K562 (cell line): ENCODE measurements at regions not wholly inside any gene's neighbourhood (a gene's known extent, or its start where the extent isn't known, plus 50 kb on each side); places are given as distances from the start of the nearest gene placed in this dataset.

Experiments used
- ATAC-seq: fragments of 200-7000 bp; cut with Tn5 transposase; 3 replicates; pipeline ENCODE4 v1.9.1; 2020; ENCODE audit warnings: moderate library complexity
- BruUV-seq: library from RNA; stranded (reverse); fragments of 400-500 nt; replicated peaks from 2 replicates; lab custom pipeline; 2021; lab: Mats Ljungman, UMichigan
- CTCF ChIA-PET: fragments of 300-600 bp; formaldehyde crosslinking; extraction: SDS; loops from one replicate; lab custom pipeline; 2021; ENCODE audit warnings: low intra/inter-chr PET ratio; lab: Yijun Ruan, JAX
- POLR2A ChIA-PET: fragments of 300-600, 350-650 bp; sonication (Branson Sonifier 250); formaldehyde crosslinking; extraction: SDS; loops from one replicate; lab custom pipeline; 2021; ENCODE audit warnings: antibody characterized with exemption, inconsistent platforms; lab: Yijun Ruan, JAX
- DNase-seq, 4 experiments: peaks; one replicate each; pipeline versions ENCODE4 v3.0.0 to v3.0.0-alpha.2; 2011 to 2018; ENCODE audit warnings: low spot score in 3 of 4, mixed read lengths in 3 of 4; ENCODE audit errors: extremely low read depth in 1 of 4
- FAIRE-seq: peaks from 2 replicates; lab custom pipeline; 2011; peaks lifted over from hg19 to GRCh38; lab: Jason Lieb, UNC
- H2AFZ ChIP-seq: 2 replicates; pipeline ENCODE4 v1.6.0; 2011; ENCODE audit warnings: low read depth, low read length, control low read depth, inconsistent platforms
- H3K27ac ChIP-seq: fragments of 200-600 bp; 3 replicates; pipeline ENCODE4 v1.8.0; 2011; ENCODE audit warnings: low read depth, mild to moderate bottlenecking, control low read depth, inconsistent platforms, low read length, moderate library complexity, mixed read lengths; ENCODE audit errors: extremely low read depth
- H3K27me3 ChIP-seq, 2 experiments: fragments of 300-600 bp in 1 of 2; 2 replicates in 1 of 2; 3 replicates in 1 of 2; pipeline versions ENCODE4 v1.6.0 to v1.8.0; 2011; ENCODE audit warnings: inconsistent platforms in 2 of 2, low read length in 2 of 2, mild to moderate bottlenecking in 1 of 2, mixed read lengths in 1 of 2, moderate library complexity in 1 of 2; ENCODE audit not compliant: control insufficient read depth in 2 of 2, insufficient read depth in 2 of 2
- H3K36me3 ChIP-seq: fragments of 300-600 bp; 3 replicates; pipeline ENCODE4 v1.8.0; 2011; ENCODE audit warnings: mild to moderate bottlenecking, low read length, inconsistent platforms; ENCODE audit not compliant: control insufficient read depth, insufficient read depth
- H3K4me1 ChIP-seq, 2 experiments: fragments of 200-600 bp in 1 of 2; replicated peaks in 1 of 2; 2 replicates in 1 of 2; 3 replicates in 1 of 2; pipeline versions ENCODE4 v1.5.1 to v1.8.0; 2011; ENCODE audit warnings: inconsistent platforms in 2 of 2, low read length in 2 of 2, mild to moderate bottlenecking in 1 of 2, mixed read lengths in 1 of 2, moderate library complexity in 1 of 2; ENCODE audit not compliant: control insufficient read depth in 2 of 2, insufficient read depth in 2 of 2
- H3K4me2 ChIP-seq: 2 replicates; pipeline ENCODE4 v1.6.1; 2011; ENCODE audit warnings: low read length, control low read depth, inconsistent platforms, mixed read lengths; ENCODE audit not compliant: insufficient read depth
- H3K4me3 ChIP-seq: fragments of 200-600 bp; sonication (generic), shearing (Covaris generic); 2 replicates; pipeline ENCODE4 v1.5.1; 2016; ENCODE audit warnings: control low read depth, inconsistent platforms
- H3K79me2 ChIP-seq: fragments of 200-600 bp; 3 replicates; pipeline ENCODE4 v1.8.0; 2011; ENCODE audit warnings: low read length, inconsistent platforms; ENCODE audit not compliant: control insufficient read depth, insufficient read depth
- H3K9ac ChIP-seq, 2 experiments: 2 replicates each; pipeline versions ENCODE4 v1.6.0 to v1.6.1; 2011; ENCODE audit warnings: low read depth in 2 of 2, low read length in 2 of 2, control low read depth in 1 of 2, inconsistent platforms in 1 of 2, mild to moderate bottlenecking in 1 of 2, mixed read lengths in 1 of 2; ENCODE audit not compliant: insufficient read depth in 1 of 2
- H3K9me1 ChIP-seq: one replicate; pipeline ENCODE4 v1.6.0; 2011; ENCODE audit warnings: inconsistent platforms, mild to moderate bottlenecking, low read length, moderate library complexity; ENCODE audit not compliant: control insufficient read depth, insufficient read depth
- H3K9me3 ChIP-seq: replicated peaks from 2 replicates; pipeline ENCODE4 v1.5.1; 2011; ENCODE audit warnings: low read depth, low read length, inconsistent platforms; ENCODE audit not compliant: control insufficient read depth, insufficient read depth
- H4K20me1 ChIP-seq: replicated peaks from 2 replicates; pipeline ENCODE4 v1.6.1; 2011; ENCODE audit warnings: low read length, inconsistent platforms, mixed read lengths; ENCODE audit not compliant: control insufficient read depth, insufficient read depth
- HCFC1 ChIP-seq: IDR thresholded peaks from 2 replicates; pipeline ENCODE4 v1.6.1; 2012; ENCODE audit warnings: low read depth, low read length, improper control_type of control experiment
- HDAC6 ChIP-seq: IDR thresholded peaks from 2 replicates; pipeline ENCODE4 v1.6.1; 2012; ENCODE audit warnings: low read depth, mild to moderate bottlenecking, control low read depth, inconsistent platforms, low read length, moderate library complexity
- ZNF134 ChIP-seq: fragments of 250-450 bp; sonication (Bioruptor Pico); conservative IDR thresholded peaks from 2 replicates; pipeline ENCODE4 v1.4.0; 2020
- ZNF354B ChIP-seq: fragments of 250-450 bp; sonication (Bioruptor Pico); IDR thresholded peaks from 2 replicates; pipeline ENCODE4 v1.4.0; 2020
- ZNF830 ChIP-seq: fragments of 250-450 bp; sonication (Bioruptor Pico); IDR thresholded peaks from 2 replicates; pipeline ENCODE4 v1.5.0; 2021; ENCODE audit warnings: mild to moderate bottlenecking
- WGBS: fragments of 100-300 bp; shearing (Covaris generic); methylation state at CpG from one replicate; pipeline ENCODE4 v1.1.6; 2016; ENCODE audit warnings: low coverage, mixed read lengths; ENCODE audit not compliant: insufficient coverage; ENCODE audit errors: missing lambda C conversion rate; 5-methylcytosine and 5-hydroxymethylcytosine counted together
- in situ Hi-C: fragments of 300-500 bp; cut with MboI; formaldehyde crosslinking; loops from 4 replicates; pipeline ENCODE4 v1.15.0; 2018; ENCODE audit warnings: inconsistent platforms, mixed read lengths
- intact Hi-C: fragments of 100-400 bp; cut with micrococcal nuclease; formaldehyde crosslinking; loops from 2 replicates; pipeline ENCODE4 v1.14.2; 2022
- TF ChIP-seq, protein P1 (sequence below): fragments of 450-650 bp; formaldehyde crosslinking; IDR thresholded peaks from 2 replicates; pipeline ENCODE4 v1.4.0; 2020; ENCODE audit warnings: mild to moderate bottlenecking
- TF ChIP-seq, protein P2 (sequence below), 2 experiments: fragments of 450-650 bp in 1 of 2; sonication (generic) in 1 of 2; formaldehyde crosslinking in 1 of 2; IDR thresholded peaks; 2 replicates each; pipeline versions ENCODE4 v1.7.1 to v1.9.0; 2016 to 2022; ENCODE audit warnings: inconsistent platforms in 1 of 2, mild to moderate bottlenecking in 1 of 2, missing genetic modification reagents in 1 of 2

GRCh38 chr17:33929181-33929724, 325.8 kb upstream of the CCL2 start:
- no TSS peak for BruUV-seq
- H3K79me2 ChIP-seq, result no peaks in the 10 kb centered on the region
- H2AFZ ChIP-seq, result peak overlapping the region; percentile 43; the same call in 1 of the 2 replicates
- no peak for FAIRE-seq
- intact Hi-C loops, result loop anchor here (5.0 kb wide), 2 partner anchors 57 to 218 kb away; no protein-coding TSS in a partner anchor
- H3K36me3 ChIP-seq, result no peaks in the 10 kb centered on the region; the same call in 2 of the 3 replicates
- WGBS, result 58% methylated on average over 9 of the region's 9 CpGs
- no peak overlapping the region; the same call in 1 of the 2 replicates for H3K4me2 ChIP-seq
- peaks cover 29 to 80% of the 10 kb centered on the region in 2 experiments; a peak in 4 of 5 replicates for H3K4me1 ChIP-seq
- POLR2A ChIA-PET, result interaction anchor here (0.6 to 1.4 kb wide), 5 partner anchors 8 to 373 kb away, joined by 3 to 4 read pairs (median 3); no protein-coding TSS in a partner anchor
- no peak overlapping the region for H3K9ac ChIP-seq
- no peak overlapping the region; the same call in 2 of the 3 replicates for H3K27ac ChIP-seq
- TF ChIP-seq, protein P1, sequence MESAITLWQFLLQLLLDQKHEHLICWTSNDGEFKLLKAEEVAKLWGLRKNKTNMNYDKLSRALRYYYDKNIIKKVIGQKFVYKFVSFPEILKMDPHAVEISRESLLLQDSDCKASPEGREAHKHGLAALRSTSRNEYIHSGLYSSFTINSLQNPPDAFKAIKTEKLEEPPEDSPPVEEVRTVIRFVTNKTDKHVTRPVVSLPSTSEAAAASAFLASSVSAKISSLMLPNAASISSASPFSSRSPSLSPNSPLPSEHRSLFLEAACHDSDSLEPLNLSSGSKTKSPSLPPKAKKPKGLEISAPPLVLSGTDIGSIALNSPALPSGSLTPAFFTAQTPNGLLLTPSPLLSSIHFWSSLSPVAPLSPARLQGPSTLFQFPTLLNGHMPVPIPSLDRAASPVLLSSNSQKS (CRISPR knock-in tag), result no peak
- no peak for TF ChIP-seq ZNF354B (CRISPR knock-in tag)
- TF ChIP-seq, protein P2, sequence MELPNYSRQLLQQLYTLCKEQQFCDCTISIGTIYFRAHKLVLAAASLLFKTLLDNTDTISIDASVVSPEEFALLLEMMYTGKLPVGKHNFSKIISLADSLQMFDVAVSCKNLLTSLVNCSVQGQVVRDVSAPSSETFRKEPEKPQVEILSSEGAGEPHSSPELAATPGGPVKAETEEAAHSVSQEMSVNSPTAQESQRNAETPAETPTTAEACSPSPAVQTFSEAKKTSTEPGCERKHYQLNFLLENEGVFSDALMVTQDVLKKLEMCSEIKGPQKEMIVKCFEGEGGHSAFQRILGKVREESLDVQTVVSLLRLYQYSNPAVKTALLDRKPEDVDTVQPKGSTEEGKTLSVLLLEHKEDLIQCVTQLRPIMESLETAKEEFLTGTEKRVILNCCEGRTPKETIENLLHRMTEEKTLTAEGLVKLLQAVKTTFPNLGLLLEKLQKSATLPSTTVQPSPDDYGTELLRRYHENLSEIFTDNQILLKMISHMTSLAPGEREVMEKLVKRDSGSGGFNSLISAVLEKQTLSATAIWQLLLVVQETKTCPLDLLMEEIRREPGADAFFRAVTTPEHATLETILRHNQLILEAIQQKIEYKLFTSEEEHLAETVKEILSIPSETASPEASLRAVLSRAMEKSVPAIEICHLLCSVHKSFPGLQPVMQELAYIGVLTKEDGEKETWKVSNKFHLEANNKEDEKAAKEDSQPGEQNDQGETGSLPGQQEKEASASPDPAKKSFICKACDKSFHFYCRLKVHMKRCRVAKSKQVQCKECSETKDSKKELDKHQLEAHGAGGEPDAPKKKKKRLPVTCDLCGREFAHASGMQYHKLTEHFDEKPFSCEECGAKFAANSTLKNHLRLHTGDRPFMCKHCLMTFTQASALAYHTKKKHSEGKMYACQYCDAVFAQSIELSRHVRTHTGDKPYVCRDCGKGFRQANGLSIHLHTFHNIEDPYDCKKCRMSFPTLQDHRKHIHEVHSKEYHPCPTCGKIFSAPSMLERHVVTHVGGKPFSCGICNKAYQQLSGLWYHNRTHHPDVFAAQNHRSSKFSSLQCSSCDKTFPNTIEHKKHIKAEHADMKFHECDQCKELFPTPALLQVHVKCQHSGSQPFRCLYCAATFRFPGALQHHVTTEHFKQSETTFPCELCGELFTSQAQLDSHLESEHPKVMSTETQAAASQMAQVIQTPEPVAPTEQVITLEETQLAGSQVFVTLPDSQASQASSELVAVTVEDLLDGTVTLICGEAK (IDR thresholded peaks at IDR 0.05), result no peak
- TF ChIP-seq, protein P2 (CRISPR knock-in tag; IDR thresholded peaks at IDR 0.05), result no peak
- TF ChIP-seq HCFC1, result no peak
- no peak for TF ChIP-seq ZNF830
- TF ChIP-seq HDAC6, result no peak
- no peak for TF ChIP-seq ZNF134 (CRISPR knock-in tag)
- TF ChIP-seq, all 486 proteins: peak for 0
- CTCF ChIA-PET, result interaction anchor here (0.7 kb wide), 1 partner anchor 401 kb away, joined by 3 read pairs; no protein-coding TSS in a partner anchor
- no peaks in the 10 kb centered on the region for H3K9me1 ChIP-seq
- no peak overlapping the region for H3K4me3 ChIP-seq
- ATAC-seq (no peak), DNase-seq (no peak)
- no peaks in the 10 kb centered on the region for H4K20me1 ChIP-seq
- no peaks in the 10 kb centered on the region for H3K27me3 ChIP-seq
- in situ Hi-C loops, result no loop called here
- H3K9me3 ChIP-seq, result no peaks in the 10 kb centered on the region
